IMR-90 (cell line): ENCODE measurements at regions not wholly inside any gene's neighbourhood (a gene's known extent, or its start where the extent isn't known, plus 50 kb on each side); places are given as distances from the start of the nearest gene placed in this dataset.

Experiments used
- ATAC-seq: fragments of 200-7000 bp; cut with Tn5 transposase; 2 replicates; pipeline ENCODE4 v1.9.1; 2020; ENCODE audit warnings: low read depth, mild to moderate bottlenecking, moderate library complexity
- BruUV-seq: library from RNA; stranded (reverse); fragments of 400-500 nt; replicated peaks from 2 replicates; lab custom pipeline; 2021; lab: Mats Ljungman, UMichigan
- CTCF ChIA-PET: fragments of 300-600 bp; formaldehyde crosslinking; extraction: SDS; loops from one replicate; lab custom pipeline; 2021; ENCODE audit warnings: antibody characterized with exemption; lab: Yijun Ruan, JAX
- POLR2A ChIA-PET: fragments of 300-600 bp; sonication (Branson Sonifier 250); formaldehyde crosslinking; loops from one replicate; lab custom pipeline; 2022; ENCODE audit warnings: antibody characterized with exemption; ENCODE audit not compliant: unreplicated experiment; lab: Charles Lee
- DNase-seq: peaks from one replicate; pipeline ENCODE4 v3.0.0; 2013
- H2AFZ ChIP-seq: replicated peaks from 2 replicates; pipeline ENCODE3; 2013; ENCODE audit warnings: low read length, mild to moderate bottlenecking; ENCODE audit not compliant: poor library complexity
- H2AK5ac ChIP-seq: 2 replicates; pipeline ENCODE4 v1.6.1; 2013; ENCODE audit warnings: low read depth, low read length, inconsistent platforms
- H2AK9ac ChIP-seq: replicated peaks from 2 replicates; pipeline ENCODE3; 2013; ENCODE audit warnings: mild to moderate bottlenecking, low read depth, low read length, moderate library complexity; ENCODE audit not compliant: poor library complexity
- H2BK120ac ChIP-seq: 2 replicates; pipeline ENCODE4 v1.6.1; 2013; ENCODE audit warnings: low read depth, low read length, inconsistent platforms
- H2BK15ac ChIP-seq: 3 replicates; pipeline ENCODE4 v1.6.1; 2013; ENCODE audit warnings: low read depth, low read length, inconsistent platforms
- H2BK20ac ChIP-seq: 2 replicates; pipeline ENCODE4 v1.6.1; 2013; ENCODE audit warnings: low read depth, mild to moderate bottlenecking, inconsistent platforms, low read length, moderate library complexity
- H2BK5ac ChIP-seq: 2 replicates; pipeline ENCODE4 v1.6.1; 2013; ENCODE audit warnings: mild to moderate bottlenecking, low read depth, low read length, inconsistent platforms; ENCODE audit not compliant: poor library complexity, severe bottlenecking
- H3K14ac ChIP-seq: replicated peaks from 2 replicates; pipeline ENCODE4 v1.6.1; 2013; ENCODE audit warnings: low read depth, low read length, inconsistent platforms
- H3K18ac ChIP-seq: 2 replicates; pipeline ENCODE4 v1.6.1; 2013; ENCODE audit warnings: low read depth, low read length, control low read depth
- H3K23ac ChIP-seq: 2 replicates; pipeline ENCODE4 v1.6.1; 2013; ENCODE audit warnings: low read depth, low read length, inconsistent platforms
- H3K27ac ChIP-seq: 2 replicates; pipeline ENCODE4 v1.5.1; 2013; ENCODE audit warnings: mild to moderate bottlenecking, control low read depth, low read length; ENCODE audit not compliant: insufficient read depth
- H3K27me3 ChIP-seq: 2 replicates; pipeline ENCODE4 v1.6.1; 2013; ENCODE audit warnings: low read length; ENCODE audit not compliant: control insufficient read depth, insufficient read depth
- H3K36me3 ChIP-seq: 2 replicates; pipeline ENCODE4 v1.6.1; 2013; ENCODE audit warnings: low read length, mixed read lengths; ENCODE audit not compliant: control insufficient read depth, insufficient read depth
- H3K4ac ChIP-seq: 2 replicates; pipeline ENCODE4 v1.6.1; 2013; ENCODE audit warnings: low read depth, low read length, inconsistent platforms
- H3K4me1 ChIP-seq: 2 replicates; pipeline ENCODE4 v1.6.1; 2013; ENCODE audit warnings: low read length, mixed read lengths; ENCODE audit not compliant: control insufficient read depth, insufficient read depth
- H3K4me2 ChIP-seq: 2 replicates; pipeline ENCODE4 v1.6.1; 2013; ENCODE audit warnings: low read depth, mild to moderate bottlenecking, control low read depth, low read length, moderate library complexity
- H3K4me3 ChIP-seq: 2 replicates; pipeline ENCODE4 v1.5.1; 2013; ENCODE audit warnings: low read depth, mild to moderate bottlenecking, control low read depth, low read length, moderate library complexity; ENCODE audit not compliant: insufficient read depth
- H3K56ac ChIP-seq: 2 replicates; pipeline ENCODE4 v1.6.1; 2013; ENCODE audit warnings: low read length, inconsistent platforms; ENCODE audit not compliant: insufficient read depth; ENCODE audit errors: extremely low read depth
- H3K79me1 ChIP-seq, 2 experiments: 2 replicates each; pipeline ENCODE4 v1.6.1; 2013; ENCODE audit warnings: low read length in 2 of 2, inconsistent platforms in 1 of 2, low read depth in 1 of 2
- H3K9ac ChIP-seq: 2 replicates; pipeline ENCODE4 v1.6.1; 2013; ENCODE audit warnings: low read depth, low read length, control low read depth
- H3K9me1 ChIP-seq: 2 replicates; pipeline ENCODE4 v1.6.1; 2013; ENCODE audit warnings: low read length, inconsistent platforms; ENCODE audit not compliant: insufficient read depth
- H3K9me3 ChIP-seq: 2 replicates; pipeline ENCODE4 v1.6.1; 2013; ENCODE audit warnings: low read length; ENCODE audit not compliant: control insufficient read depth, insufficient read depth
- H4K20me1 ChIP-seq: 2 replicates; pipeline ENCODE4 v1.6.1; 2013; ENCODE audit warnings: low read length, inconsistent platforms; ENCODE audit not compliant: insufficient read depth
- H4K5ac ChIP-seq: 2 replicates; pipeline ENCODE4 v1.6.1; 2013; ENCODE audit warnings: mild to moderate bottlenecking, low read depth, low read length, control low read depth
- H4K8ac ChIP-seq, 2 experiments: 2 replicates each; pipeline ENCODE4 v1.6.1; 2013; ENCODE audit warnings: low read depth in 2 of 2, low read length in 2 of 2, control low read depth in 1 of 2, inconsistent platforms in 1 of 2
- H4K91ac ChIP-seq: 2 replicates; pipeline ENCODE4 v1.6.1; 2013; ENCODE audit warnings: low read depth, low read length, inconsistent platforms; ENCODE audit not compliant: insufficient read depth
- BHLHE40 ChIP-seq: fragments of 150-350 bp; IDR thresholded peaks from 2 replicates; pipeline ENCODE4 v1.6.1; 2016; ENCODE audit warnings: mild to moderate bottlenecking, low read depth, low read length
- CHD1 ChIP-seq: IDR thresholded peaks from 2 replicates; pipeline ENCODE4 v1.6.1; 2012; ENCODE audit warnings: low read depth, low read length, improper control_type of control experiment
- CTCF ChIP-seq: conservative IDR thresholded peaks from 2 replicates; pipeline ENCODE4 v1.5.1; 2012; ENCODE audit warnings: mild to moderate bottlenecking, low read depth, low read length, improper control_type of control experiment
- ELK1 ChIP-seq: fragments of 150-350 bp; IDR thresholded peaks from 2 replicates; pipeline ENCODE4 v1.6.1; 2016; ENCODE audit warnings: low read depth, mild to moderate bottlenecking, low read length, moderate library complexity, borderline replicate concordance
- FOS ChIP-seq: fragments of 150-350 bp; IDR thresholded peaks from 2 replicates; pipeline ENCODE4 v1.6.1; 2016; ENCODE audit warnings: low read depth, low read length
- MAZ ChIP-seq: IDR thresholded peaks from 2 replicates; pipeline ENCODE4 v1.6.1; 2012; ENCODE audit warnings: low read depth, mild to moderate bottlenecking, low read length, improper control_type of control experiment, moderate library complexity, borderline replicate concordance
- POLR2A ChIP-seq: IDR thresholded peaks from 2 replicates; pipeline ENCODE4 v1.6.1; 2012; ENCODE audit warnings: mild to moderate bottlenecking, low read depth, low read length
- RAD21 ChIP-seq: IDR thresholded peaks from 2 replicates; pipeline ENCODE4 v1.6.1; 2012; ENCODE audit warnings: low read length, improper control_type of control experiment
- RFX5 ChIP-seq: IDR thresholded peaks from 2 replicates; pipeline ENCODE4 v1.8.0; 2012; ENCODE audit warnings: low read depth, mild to moderate bottlenecking, low read length, moderate library complexity
- SMC3 ChIP-seq: fragments of 150-350 bp; IDR thresholded peaks from 2 replicates; pipeline ENCODE4 v1.6.1; 2016; ENCODE audit warnings: low read depth, mild to moderate bottlenecking, antibody characterized with exemption, low read length, moderate library complexity
- WGBS, 2 experiments: methylation state at CpG; one replicate each; pipeline versions ENCODE4 v1.1.5 to v1.1.7; 2013; ENCODE audit warnings: missing lambda C conversion rate in 2 of 2; ENCODE audit not compliant: insufficient read length in 1 of 2; ENCODE audit errors: extremely low coverage in 2 of 2; 5-methylcytosine and 5-hydroxymethylcytosine counted together
- dilution Hi-C: fragments of 300-500 bp; cut with HindIII; formaldehyde crosslinking; loops from one replicate; pipeline ENCODE4 v1.14.3; 2018; ENCODE audit warnings: low sequenced_read_pairs; ENCODE audit not compliant: unreplicated experiment
- in situ Hi-C: fragments of 300-500 bp; cut with MboI; formaldehyde crosslinking; loops from 3 replicates; pipeline ENCODE4 v1.14.3; 2019; ENCODE audit warnings: low sequenced_read_pairs, inconsistent platforms, mixed read lengths
- intact Hi-C: fragments of 100-400 bp; cut with micrococcal nuclease; formaldehyde crosslinking; loops from 2 replicates; pipeline ENCODE4 v1.10.0; 2022

GRCh38 chr4:123986268-123986798 lies 589.7 kb downstream of the SPRY1 start:
- Histone ChIP-seq H4K20me1 (no peaks in the 10 kb centered on the region), H3K36me3 (no peaks in the 10 kb centered on the region), H3K18ac (peak overlapping the region; percentile 78), H4K5ac (peak overlapping the region; percentile 65; the same call in 1 of the 2 replicates), H3K4me2 (peak overlapping the region; percentile 35), H3K27ac (peak overlapping the region; percentile 92), H3K56ac (no peak overlapping the region; the same call in 1 of the 2 replicates), H3K79me1 (no peaks in the 10 kb centered on the region), H2AK5ac (no peak overlapping the region), H2AFZ (no peak overlapping the region), H2BK20ac (peak overlapping the region; percentile 16), H3K23ac (peak overlapping the region; percentile 11; the same call in 1 of the 2 replicates), H3K4me1 (peaks cover 3% of the 10 kb centered on the region), H3K4me3 (peak overlapping the region; percentile 8; the same call in 1 of the 2 replicates), H2BK5ac (peak overlapping the region; percentile 92), H2AK9ac (no peak overlapping the region), H2BK120ac (peak overlapping the region; percentile 31), H3K14ac (no peak overlapping the region), H4K8ac (peak overlapping the region in 1 of 2 experiments; percentile 26; a peak in 2 of 4 replicates), H2BK15ac (no peak overlapping the region), H3K27me3 (no peaks in the 10 kb centered on the region), H3K4ac (peak overlapping the region; percentile 51; the same call in 1 of the 2 replicates), H4K91ac (no peak overlapping the region), H3K9me1 (no peaks in the 10 kb centered on the region), H3K9ac (no peak overlapping the region; the same call in 1 of the 2 replicates), H3K9me3 (peaks cover 5% of the 10 kb centered on the region; the same call in 1 of the 2 replicates)
- dilution Hi-C loops, result no loop called here
- DNase-seq (peak; percentile 92), ATAC-seq (peak; percentile 90)
- TF ChIP-seq POLR2A, result no peak
- no peak for TF ChIP-seq FOS
- no peak for TF ChIP-seq RAD21
- TF ChIP-seq SMC3, result no peak
- no peak for TF ChIP-seq CHD1
- TF ChIP-seq RFX5, result no peak
- TF ChIP-seq BHLHE40, result no peak
- no peak for TF ChIP-seq MAZ
- TF ChIP-seq ELK1, result no peak
- no peak for TF ChIP-seq CTCF
- WGBS, 2 experiments, result no CpG with 5 or more reads among the region's 2 CpGs
- in situ Hi-C loops, result no loop called here
- intact Hi-C loops, result loop anchor here (5.0 kb wide), 2 partner anchors 154 to 589 kb away; partner anchors contain the start of gene SPRY1
- BruUV-seq, result no TSS peak
- ChIA-PET CTCF (interaction anchor here (0.7 kb wide), 1 partner anchor 12 kb away, joined by 6 read pairs; no protein-coding TSS in a partner anchor), POLR2A (no interaction called here)
